ENCODE measurements at regions not wholly inside any gene's neighbourhood (a gene's known extent, or its start where the extent isn't known, plus 50 kb on each side); places are given as distances from the start of the nearest gene placed in this dataset.

- H4K20me1 ChIP-seq (replicated peaks; ENCODE audit: insufficient read depth), result no peaks in the 10 kb centered on the region
- peaks cover 6% of the 10 kb centered on the region; the same call in 1 of the 3 replicates for H3K9me3 Mint-ChIP-seq
- TF ChIP-seq JUNB (IDR thresholded peaks at IDR 0.05; ENCODE audit: unreplicated experiment) (no peak), ZNF331 (CRISPR knock-in tag; IDR thresholded peaks at IDR 0.05; ENCODE audit: low read depth) (no peak), CTCF (conservative IDR thresholded peaks at IDR 0.05; ENCODE audit: low read depth in 2 of 2) (no peak), ETS1 (IDR thresholded peaks at IDR 0.05) (no peak), ZNF462 (CRISPR knock-in tag; IDR thresholded peaks at IDR 0.05) (no peak), REST (IDR thresholded peaks at IDR 0.05; ENCODE audit: unreplicated experiment) (no peak), STAT1 (IDR thresholded peaks at IDR 0.05; ENCODE audit: unreplicated experiment) (no peak), CREB1 (CRISPR knock-in tag; IDR thresholded peaks at IDR 0.05; ENCODE audit: low read depth) (no peak), POLR2AphosphoS5 (IDR thresholded peaks at IDR 0.05; ENCODE audit: low read depth) (no peak), EZH2 (IDR thresholded peaks at IDR 0.05; ENCODE audit: low read depth, unreplicated experiment) (no peak), EZH2phosphoT487 (IDR thresholded peaks at IDR 0.05; ENCODE audit: unreplicated experiment) (no peak), ZNF114 (CRISPR knock-in tag; IDR thresholded peaks at IDR 0.05) (no peak), NANOG (IDR thresholded peaks at IDR 0.05; ENCODE audit: borderline replicate concordance) (no peak)
- no peaks in the 10 kb centered on the region for H3K27me3 ChIP-seq (ENCODE audit: insufficient read depth)
- H3K36me3 Mint-ChIP-seq (ENCODE audit: low read depth), result peaks cover 6% of the 10 kb centered on the region; the same call in 2 of the 3 replicates
- no peak for DNase-seq (ENCODE audit: low spot score)
- no peaks in the 10 kb centered on the region for H3F3A ChIP-seq (replicated peaks; ENCODE audit: low read depth)
- H3K4me3 Mint-ChIP-seq, result no peak overlapping the region
- H3K27ac Mint-ChIP-seq, result no peak overlapping the region
- no peak for ATAC-seq
- H2AFZ ChIP-seq, result no peak overlapping the region
- H3K4me1 ChIP-seq (ENCODE audit: insufficient read depth), result peaks cover under 1% of the 10 kb centered on the region; the same call in 1 of the 2 replicates
- H3K4me3 ChIP-seq, result no peak overlapping the region
- peaks cover 2% of the 10 kb centered on the region for H3K27me3 Mint-ChIP-seq (ENCODE audit: insufficient read depth, low read depth, poor library complexity)
- no peaks in the 10 kb centered on the region for H3K79me2 ChIP-seq (replicated peaks; ENCODE audit: insufficient read depth)
- no peaks in the 10 kb centered on the region for H3K36me3 ChIP-seq (ENCODE audit: insufficient read depth)
- peaks cover 4% of the 10 kb centered on the region; the same call in 2 of the 3 replicates for H3K4me1 Mint-ChIP-seq
- H3K9me2 ChIP-seq (ENCODE audit: insufficient read depth), result 0 out of 2 replicates have a peak, but pooled peaks cover 4% of the 10 kb centered on the region
- H3K27ac ChIP-seq (ENCODE audit: low read depth), result no peak overlapping the region
- H3K4me2 ChIP-seq, result no peak overlapping the region
These were observed 151.1 kb upstream of the FUT8 start for GRCh38 chr14:65261425-65261920.

Measured in GM23338 (cell line).